H1 (cell line): ENCODE measurements at regions not wholly inside any gene's neighbourhood (a gene's known extent, or its start where the extent isn't known, plus 50 kb on each side); places are given as distances from the start of the nearest gene placed in this dataset.

Experiments
- BCL11A ChIP-seq, 2 experiments: IDR thresholded peaks; one replicate each; pipeline ENCODE4 v1.6.1; 2011; ENCODE audit warnings: low read depth in 2 of 2, low read length in 2 of 2, mild to moderate bottlenecking in 2 of 2
- EZH2 ChIP-seq: fragments of 200-600 bp; sonication (generic); IDR thresholded peaks from 2 replicates; pipeline ENCODE4 v1.7.1; 2012; ENCODE audit warnings: low read depth, mild to moderate bottlenecking, moderate library complexity, low read length, inconsistent platforms; ENCODE audit not compliant: severe bottlenecking
- POLR2AphosphoS5 ChIP-seq: IDR thresholded peaks from 2 replicates; pipeline ENCODE4 v1.6.1; 2011; ENCODE audit warnings: low read depth, low read length
- TBP ChIP-seq: IDR thresholded peaks from 2 replicates; pipeline ENCODE4 v1.6.1; 2011; ENCODE audit warnings: low read depth, low read length, improper control_type of control experiment
- ZNF274 ChIP-seq: IDR thresholded peaks from 2 replicates; pipeline ENCODE4 v1.7.0; 2012; ENCODE audit warnings: low read length, borderline replicate concordance; ENCODE audit errors: extremely low read depth
- TF ChIP-seq, protein P1 (sequence below), 3 experiments: IDR thresholded peaks; 1 replicate in 2 of 3; 2 replicates in 1 of 3; pipeline versions ENCODE4 v1.5.1 to v1.6.1; 2011; ENCODE audit warnings: low read length in 3 of 3, mild to moderate bottlenecking in 3 of 3, inconsistent platforms in 2 of 3, low read depth in 1 of 3, moderate library complexity in 1 of 3; ENCODE audit not compliant: insufficient read depth in 1 of 3; ENCODE audit errors: control extremely low read depth in 1 of 3

GRCh38 chr16:64083428-64084129 lies 1038.3 kb downstream of the CDH11 start:
- TF ChIP-seq EZH2 = no peak
- no peak for TF ChIP-seq POLR2AphosphoS5
- TF ChIP-seq, protein P1, sequence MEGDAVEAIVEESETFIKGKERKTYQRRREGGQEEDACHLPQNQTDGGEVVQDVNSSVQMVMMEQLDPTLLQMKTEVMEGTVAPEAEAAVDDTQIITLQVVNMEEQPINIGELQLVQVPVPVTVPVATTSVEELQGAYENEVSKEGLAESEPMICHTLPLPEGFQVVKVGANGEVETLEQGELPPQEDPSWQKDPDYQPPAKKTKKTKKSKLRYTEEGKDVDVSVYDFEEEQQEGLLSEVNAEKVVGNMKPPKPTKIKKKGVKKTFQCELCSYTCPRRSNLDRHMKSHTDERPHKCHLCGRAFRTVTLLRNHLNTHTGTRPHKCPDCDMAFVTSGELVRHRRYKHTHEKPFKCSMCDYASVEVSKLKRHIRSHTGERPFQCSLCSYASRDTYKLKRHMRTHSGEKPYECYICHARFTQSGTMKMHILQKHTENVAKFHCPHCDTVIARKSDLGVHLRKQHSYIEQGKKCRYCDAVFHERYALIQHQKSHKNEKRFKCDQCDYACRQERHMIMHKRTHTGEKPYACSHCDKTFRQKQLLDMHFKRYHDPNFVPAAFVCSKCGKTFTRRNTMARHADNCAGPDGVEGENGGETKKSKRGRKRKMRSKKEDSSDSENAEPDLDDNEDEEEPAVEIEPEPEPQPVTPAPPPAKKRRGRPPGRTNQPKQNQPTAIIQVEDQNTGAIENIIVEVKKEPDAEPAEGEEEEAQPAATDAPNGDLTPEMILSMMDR (IDR thresholded peaks at IDR 0.05; ENCODE audit: control extremely low read depth in 1 of 3, insufficient read depth in 1 of 3, low read depth in 1 of 3, low read length in 3 of 3) = no peak
- TF ChIP-seq ZNF274 = no peak
- TF ChIP-seq BCL11A (IDR thresholded peaks at IDR 0.05; ENCODE audit: low read depth in 2 of 2, low read length in 2 of 2) = no peak
- no peak for TF ChIP-seq TBP
